NCI-H187 treated with DMSO at 0.1 percent for 48 hours (cell line): ENCODE measurements at regions not wholly inside any gene's neighbourhood (a gene's known extent, or its start where the extent isn't known, plus 50 kb on each side); places are given as distances from the start of the nearest gene placed in this dataset.
"Not testable (repeated sequence)": the region's sequence is repeated elsewhere in the genome, so short reads cannot be mapped to it uniquely, and the experiment has no call there.

Source experiments
- DNase-seq: peaks from one replicate; lab custom pipeline; 2025; lab: John Stamatoyannopoulos, UW

DNA sequence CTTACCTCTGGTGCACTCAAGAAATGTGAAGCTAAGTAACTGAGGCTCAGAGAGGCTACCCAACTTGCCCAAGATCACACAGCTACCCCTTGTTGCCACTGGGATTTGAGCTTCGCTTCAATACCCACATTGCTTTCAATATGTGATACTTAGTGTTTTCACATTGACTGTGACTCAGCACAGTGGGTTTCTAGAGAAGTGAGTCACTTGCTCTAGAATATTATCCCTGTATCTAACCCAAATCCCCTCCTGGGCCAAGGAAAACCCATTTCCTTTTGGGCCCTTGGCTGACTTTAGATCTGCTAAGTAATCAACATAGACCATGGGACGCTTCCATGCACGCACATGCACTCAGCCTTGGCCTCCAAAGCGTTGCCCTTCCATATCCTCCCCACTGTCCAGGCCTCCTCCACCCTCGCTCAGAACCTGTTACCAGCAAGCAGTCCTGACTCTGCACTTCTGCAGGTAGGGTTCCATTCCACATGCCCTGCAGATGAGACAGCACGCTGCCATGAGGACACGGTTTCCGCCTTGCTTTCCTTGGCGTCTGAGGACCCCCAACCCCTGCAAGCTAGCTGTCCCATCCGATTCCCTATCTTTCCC lies 87.7 kb upstream of the CHST15 start:
- no peak for DNase-seq

DNA sequence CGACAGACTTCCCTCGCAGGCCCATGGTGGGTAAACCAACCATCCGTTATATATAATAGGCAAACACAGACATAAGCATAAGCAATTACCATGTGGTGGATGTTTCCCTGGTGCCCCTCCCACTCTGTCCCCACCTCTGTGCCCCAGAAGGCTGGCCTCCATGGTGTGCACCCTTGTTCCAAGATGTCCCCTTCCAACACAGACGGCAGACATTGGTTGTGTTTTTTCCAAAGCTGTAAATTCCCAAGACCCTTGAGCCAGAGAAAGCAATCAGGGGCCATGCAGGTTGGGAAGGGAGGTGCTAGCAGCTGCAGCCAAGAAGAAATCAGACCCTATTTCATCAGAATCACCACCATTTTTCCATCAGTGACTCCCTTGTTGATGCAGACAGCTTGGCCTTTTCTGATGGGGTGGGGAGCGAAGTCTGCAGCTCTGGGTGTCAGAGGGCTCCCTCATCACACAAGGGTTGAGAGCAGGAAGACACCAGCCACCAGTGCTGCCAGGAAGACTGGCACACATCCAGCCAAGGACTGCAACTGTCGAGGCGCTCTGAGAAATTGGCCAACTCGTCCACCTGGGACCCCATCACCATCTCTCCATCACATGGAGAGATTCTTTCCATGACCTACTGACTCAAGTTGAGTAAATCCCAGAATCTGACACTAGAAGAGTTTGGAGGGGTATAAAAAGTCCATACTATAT lies 86.8 kb upstream of the CHST15 start:
- no peak for DNase-seq

DNA sequence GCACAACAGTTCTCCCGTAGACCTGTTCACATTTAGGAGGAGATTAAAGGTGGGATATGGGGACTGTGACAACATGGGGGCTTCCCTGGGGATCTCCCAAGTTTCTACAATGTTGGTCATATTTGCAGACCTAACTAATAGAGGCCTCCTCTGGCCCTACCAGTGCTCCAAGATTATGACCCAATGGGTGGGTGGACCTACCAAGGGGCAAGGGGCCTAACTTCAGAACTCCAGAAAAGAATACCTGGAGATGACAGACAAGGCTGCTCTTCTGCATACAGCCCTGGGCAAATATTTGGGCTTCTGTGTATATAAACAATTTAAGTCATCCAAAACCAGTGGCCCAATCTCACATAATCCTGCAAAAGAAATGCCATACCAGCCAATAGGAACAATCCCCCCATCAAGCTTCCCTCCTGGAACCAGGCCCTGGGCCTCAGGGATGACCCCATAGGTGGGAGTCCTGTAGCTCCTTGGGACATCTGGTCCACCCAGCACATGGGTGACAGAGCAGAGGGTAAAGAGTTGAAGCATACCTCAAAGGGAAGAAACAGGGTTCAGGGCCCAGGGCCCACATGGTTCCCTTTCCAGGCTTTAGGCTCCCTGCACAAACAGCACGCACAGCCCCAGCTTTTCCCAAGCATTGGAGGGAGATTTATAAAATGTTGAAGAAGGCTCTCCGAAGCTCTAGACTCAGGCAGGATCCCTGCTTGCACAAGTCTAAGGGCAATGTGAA lies 86.1 kb upstream of the CHST15 start:
- no peak for DNase-seq

DNA sequence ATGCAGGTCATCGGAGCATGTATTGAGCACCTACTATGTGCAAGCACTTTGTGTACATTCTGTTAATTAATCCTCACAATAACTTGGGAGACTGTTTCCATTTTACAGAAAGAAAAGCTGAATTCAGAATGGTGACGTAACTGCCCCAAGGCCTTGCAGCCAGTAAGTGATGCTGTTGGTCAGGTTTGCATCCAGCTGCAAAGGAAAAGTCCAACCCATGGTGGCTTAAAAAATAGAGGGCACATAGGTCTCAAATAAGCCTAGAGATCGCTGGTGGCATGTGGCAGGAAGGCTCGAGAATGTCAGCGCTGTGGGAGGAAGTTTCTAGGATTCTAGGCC lies 83.8 kb upstream of the CHST15 start:
- DNase-seq = no peak

DNA sequence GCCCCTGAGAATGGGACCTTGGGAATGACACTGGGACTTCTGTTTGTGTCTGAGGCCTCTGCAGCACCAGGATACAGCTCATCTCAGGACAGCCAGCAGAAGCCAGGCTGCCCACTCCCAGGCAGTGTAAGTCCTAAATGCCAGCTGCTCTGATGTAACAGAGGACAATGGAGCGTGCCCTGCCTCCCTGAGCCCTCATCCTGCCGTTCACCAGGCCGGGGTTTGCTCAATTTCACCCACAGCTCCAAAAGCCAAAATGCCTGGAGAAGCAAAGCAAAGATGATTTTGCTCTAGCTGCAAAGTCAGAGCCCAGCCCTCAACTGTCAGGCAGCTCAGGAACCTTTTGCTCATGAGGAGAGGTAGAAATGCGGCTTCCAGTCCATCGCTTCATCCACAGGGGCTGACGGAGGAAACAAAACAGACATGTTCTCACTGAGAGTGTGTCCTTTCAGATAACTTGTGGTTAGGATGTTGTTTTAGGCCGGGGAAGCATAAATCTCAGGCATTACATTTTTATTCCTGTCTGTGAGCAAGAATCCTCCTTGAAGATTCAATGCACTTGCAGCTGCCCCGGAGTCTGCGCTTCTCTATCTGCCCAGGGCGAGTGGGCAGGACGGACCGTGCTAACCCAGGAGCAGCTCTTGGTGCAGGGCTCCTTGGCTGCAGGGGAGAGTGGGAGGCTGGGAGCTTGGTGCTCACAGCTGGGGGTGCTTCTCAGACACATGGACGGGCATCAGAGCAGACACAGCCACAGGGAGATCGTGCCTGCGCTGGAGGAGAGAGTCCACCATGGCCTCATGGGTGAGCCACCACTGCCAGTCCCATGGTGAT lies 83.2 kb upstream of the CHST15 start:
- DNase-seq = no peak

DNA sequence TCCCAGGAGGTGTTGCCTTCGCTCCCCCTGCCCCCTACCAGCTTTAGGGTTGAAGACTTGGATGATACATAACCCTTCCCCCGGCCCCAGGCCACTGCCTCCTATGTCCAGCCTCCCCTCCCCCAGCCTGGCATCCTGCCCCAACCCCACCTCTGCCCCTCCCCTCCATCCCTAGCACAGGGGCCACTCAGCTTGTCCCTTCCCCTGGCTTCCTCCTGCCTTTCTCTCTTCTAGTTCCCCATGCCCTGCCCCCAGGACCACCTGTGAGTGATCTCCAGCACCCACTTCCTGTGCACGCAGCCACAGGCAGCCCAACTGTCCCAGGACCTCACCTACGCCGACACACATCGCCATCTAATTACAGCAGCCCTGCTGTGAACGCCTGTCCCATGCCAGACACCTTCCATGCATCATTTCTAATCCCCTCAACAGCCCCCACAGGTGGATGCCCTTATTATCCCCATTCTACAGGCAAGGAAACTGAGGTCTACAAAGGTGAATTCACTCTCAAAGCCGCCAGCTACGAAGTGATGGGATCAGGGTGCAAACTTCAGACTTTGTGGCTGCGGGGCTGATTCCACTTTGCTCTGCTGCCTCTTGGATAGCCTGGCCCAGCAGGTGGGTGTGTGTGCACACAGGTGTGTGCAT lies 82.4 kb upstream of the CHST15 start:
- DNase-seq = no peak

DNA sequence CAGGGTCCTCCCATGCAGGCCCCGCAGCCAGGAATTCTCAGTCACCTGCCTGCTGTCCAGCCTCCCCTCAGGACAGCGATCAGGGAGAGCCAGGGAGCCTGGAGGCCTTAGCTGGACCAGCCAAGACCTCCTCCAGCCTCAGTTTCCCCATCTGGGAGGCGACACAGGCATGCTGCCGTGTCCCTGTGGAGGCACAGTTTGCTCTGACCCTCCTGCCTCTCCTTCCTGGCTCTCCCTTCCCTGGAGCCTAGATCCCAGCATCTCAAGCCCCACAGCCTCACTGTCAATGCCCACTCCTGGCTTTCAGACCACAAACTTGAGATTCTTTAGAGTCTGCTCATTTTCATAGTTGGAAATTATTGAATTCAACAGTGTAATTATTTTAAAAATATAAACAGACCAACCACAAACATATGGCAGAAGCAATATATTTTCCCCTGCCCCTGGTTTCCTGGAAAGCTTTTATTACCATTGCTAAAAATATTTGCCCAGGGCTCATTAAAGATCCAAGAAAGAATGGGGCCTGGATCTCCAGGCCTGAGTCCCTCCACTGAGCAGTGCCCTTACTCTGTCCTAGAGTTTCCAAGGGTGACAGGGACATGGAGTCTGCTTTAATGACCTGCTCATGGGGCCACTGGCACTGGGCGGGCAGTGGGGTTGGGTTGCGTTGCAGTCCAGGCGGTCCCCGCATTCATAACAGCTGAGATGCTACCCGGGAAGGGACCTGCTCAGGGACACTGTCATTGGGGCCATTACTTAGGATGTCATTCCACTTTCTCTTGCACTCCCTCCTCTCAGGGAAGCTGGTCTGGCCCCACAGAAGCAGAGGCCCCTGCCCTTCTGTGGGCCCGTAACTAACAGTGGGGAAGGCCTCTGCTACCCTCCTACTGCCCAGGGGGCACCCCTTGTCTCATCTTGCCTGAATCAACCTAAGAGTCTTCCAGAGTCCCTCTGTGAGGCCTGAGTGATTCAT lies 81.6 kb upstream of the CHST15 start:
- no peak for DNase-seq

DNA sequence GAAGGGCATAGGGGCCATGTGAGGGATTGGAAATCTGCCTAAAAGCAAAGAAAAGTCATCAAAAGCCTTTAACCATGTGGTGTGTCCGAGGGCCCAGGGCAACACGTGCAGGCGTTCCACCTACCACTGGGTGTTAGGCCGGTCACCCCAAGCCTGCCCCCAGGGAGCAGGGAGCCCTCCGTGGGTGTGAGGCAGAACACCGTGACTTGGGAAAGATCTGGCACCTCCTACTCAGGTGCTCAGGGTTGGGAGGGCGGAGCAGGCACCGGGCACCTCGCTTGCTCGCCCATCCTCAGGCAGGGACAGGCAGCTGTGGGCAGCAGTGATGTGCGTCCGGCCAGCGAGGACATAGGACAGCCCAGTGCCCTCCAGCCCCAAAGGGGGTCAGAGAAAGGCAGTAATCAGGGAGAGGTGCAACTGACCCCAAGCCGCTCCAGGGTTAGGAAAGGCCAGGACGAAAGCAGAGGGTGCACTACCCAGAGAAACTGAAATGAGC lies 80.7 kb upstream of the CHST15 start:
- no peak for DNase-seq

DNA sequence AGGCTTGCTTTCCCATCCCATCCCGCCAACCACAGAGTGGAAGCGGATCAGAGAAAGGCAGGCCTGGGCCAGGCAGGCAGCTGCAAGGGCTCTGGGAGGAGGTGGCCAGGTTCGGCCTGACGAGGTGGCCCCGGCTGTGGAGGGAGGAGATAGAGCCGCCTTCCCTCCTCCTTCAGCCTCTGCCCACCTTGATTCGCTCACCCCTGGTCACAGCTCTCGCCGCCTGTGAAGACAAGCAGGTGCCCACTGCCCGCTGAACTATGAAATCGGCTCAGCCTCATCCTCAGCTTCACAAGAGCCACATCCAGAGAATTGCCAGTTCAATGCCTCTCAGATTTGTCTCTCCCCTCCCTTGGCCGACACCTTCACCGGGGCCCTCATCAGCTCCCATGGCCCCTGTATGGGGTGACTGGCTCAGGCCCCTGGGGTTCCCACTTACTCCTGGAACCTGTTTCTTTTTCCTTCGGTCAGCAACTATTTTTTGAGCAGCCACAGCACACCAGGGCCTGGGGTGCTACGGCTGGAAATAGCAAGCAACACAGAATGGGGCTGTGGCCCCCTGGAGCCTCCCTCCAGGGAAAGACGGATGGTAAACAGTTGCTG lies 80.0 kb upstream of the CHST15 start:
- DNase-seq = no peak

DNA sequence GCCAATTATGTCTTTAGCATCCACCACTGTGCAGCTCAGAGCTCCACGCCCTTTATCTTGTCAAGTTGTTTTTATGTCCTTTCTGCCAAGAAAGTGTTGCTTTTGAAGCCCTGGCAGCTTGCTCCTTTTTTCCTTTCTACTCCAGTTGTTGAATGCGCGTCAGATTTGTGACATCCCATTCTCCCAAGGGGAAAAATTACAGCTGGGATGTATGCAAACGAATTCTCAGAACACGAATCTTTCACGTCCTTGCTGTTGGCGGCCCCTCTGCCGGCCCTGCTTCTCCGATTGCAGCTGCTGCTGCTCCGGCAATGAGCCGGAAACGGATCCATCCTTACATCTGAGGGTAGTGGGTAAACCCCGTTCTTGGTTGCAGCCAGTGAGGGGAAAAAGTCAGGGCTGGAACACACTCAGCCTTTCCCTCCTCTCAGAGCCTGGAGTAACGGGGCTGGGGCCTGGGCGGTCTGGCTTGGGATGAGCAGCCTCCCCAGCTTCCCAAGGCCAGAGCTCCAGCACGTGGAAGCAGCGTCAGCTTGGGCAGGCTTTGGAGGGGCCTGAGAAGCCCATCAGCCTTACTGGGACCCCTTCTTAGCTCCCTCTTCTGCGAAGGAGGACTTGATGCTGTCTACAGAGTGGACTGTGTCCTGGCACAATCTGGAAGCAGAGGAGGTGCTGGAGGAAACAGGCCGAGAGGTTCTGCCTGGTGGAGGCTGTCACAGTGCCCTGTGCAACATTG lies 79.0 kb upstream of the CHST15 start:
- DNase-seq = no peak

DNA sequence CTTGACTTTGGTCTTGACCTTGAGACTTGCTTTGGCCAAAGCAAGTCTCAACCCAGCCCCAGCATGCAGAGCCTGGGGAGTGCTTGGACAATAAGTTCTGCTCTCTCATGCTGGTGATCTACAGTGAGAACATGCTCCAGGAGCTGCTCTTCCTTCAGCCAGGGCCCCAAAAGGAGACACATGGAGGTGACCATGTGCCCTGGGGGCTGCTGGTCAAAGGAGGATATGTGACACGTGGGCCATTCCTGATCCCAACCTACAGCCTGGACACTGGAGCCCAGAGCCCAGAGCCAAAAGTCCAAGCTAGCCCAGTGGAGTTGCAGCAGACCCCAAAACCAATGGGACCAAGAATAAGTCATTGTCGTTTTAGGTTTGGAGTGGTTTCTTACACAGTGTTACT lies 78.2 kb upstream of the CHST15 start:
- DNase-seq = no peak

DNA sequence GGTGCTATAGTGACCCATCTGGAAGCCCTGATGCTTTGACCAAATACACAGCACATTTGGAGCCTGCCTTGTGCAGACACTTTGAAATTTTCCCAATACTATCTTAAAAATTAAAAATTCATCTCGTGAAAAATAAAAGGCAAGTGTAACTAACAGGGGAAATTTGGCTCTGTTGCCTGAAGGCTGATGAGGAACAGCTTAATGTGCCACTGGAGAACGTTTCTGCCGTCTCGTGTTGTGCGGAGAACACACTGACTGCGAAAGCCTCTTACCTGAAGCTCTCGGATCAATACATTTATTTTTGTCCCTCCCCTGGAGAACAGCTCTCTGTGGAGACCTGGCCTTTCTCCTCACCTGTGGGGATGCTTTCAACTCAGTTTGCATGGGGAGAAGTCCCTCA lies 77.2 kb upstream of the CHST15 start:
- no peak for DNase-seq

DNA sequence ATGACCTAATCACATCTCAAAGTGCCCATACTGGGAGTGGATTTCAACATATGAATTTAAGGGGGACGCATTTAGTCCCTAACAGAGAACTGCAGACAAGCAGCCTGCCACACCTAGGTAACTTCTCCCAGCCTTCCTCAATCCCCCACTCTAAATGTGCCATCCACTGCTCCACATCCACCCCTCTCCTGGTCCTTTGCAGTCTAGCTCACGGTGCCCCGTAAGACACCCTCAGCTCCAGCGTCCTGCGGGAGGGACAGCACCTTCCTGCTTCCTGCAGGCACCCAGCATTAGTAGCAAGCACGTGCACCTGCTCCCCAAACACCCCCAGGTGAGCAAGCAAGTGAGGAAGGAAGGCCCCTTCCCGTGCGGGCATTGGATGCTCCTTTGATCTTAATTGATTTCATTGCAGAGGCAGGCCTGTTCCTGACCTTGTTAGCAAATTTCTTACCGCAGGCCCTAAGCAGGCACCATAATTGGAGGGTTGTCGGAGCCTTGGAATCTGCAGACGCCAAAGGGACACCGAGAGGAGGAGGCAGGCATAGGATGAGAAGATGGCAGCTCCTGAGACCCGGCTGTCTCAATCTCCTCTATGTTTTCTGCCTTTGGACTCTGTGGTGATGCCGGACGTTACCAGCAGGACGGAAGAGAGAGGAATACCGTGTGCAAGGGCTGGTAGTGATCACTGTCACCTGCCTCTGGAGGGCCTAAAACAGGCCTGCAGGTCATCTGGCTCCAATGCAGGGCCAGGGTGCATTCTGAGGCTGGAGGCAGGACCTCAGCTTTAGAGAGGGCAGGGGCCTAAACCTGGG lies 75.8 kb upstream of the CHST15 start:
- DNase-seq = no peak

DNA sequence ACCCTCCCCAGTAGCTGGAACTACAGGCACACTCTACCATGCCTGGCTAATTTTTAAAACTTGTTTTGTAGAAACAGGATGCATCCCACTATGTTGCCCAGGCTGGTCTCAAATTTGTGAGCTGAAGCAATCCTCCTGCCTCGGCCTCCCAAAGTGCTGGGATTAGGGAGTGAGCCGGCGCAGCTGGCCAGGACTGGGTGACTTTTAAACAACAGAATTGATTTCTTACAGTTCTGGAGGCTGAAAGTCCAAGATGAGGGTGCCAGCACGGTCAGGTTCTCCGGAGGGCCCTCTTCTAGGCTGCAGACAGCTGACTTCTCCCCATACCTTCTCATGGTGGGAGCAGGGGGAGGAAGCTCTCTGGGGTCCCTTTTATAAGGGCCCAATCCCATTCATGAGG lies 75.2 kb upstream of the CHST15 start:
- no peak for DNase-seq

DNA sequence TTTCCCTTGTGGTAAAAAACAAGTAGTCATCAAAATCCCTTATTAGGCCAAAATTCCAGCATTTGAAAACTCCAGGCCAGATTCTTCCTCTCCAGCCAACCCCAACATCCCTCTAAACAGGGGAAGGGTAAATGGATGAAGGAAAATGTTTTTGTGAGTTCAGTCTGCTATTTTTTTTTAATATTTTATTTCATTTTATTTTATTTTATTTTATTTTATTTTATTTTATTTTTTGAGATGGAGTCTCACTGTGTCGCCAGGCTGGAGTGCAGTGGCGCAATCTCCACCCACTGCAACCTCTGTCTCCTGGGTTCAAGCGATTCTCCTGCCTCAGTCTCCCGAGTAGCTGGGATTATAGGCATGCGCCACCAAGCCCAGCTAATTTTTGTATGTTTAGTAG lies 74.5 kb upstream of the CHST15 start:
- not testable (repeated sequence) for DNase-seq

DNA sequence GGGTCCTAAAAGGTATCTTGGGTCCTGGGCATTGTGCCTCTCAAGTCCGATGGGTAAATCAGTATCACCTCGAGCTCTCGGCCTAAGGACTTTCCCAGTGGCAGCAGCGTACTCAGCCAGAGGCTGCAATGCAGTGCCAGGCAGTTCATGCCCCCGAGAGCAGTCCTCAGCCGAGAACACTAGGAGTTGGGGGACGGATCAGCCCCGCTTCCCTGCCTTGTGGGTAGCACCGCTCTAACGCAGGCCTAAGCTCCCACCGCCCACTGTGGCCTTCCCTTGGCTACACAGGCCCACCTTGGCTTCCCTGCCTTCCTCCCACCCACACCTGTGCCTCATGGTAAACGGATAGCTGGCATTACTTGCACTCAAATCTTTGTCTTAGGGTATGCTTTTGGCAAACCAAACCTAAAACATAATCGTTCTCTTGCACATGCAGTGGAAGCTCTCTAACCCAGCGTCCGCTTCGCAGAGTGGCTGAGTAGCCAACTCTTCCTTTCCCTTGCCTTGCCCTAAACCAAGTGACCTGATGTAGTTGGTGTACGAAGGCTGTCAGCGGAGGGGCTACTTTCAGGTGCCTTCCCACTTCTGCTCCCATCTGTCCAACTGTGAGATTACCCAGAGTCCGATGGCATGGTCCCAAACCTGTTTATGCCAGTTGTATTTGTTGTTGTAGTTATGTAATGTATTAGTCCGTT lies 73.2 kb upstream of the CHST15 start:
- DNase-seq = no peak

DNA sequence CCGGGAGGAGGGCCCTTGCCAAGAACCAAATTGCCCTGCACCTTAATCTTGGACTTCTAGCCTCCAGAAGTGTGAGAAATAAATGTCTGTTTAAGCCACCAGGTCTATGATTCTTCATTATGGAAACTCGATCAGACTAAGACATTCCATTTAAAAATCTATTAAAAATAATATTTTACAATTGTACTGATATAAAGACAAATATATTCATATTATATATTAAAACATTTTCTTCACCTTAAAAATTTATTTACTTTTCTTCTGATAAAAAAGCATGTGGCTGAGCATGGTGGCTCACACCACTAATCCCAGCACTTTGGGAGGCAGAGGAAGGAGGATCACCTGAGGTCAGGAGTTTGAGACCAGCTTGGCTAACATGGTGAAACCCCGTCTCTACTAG lies 72.4 kb upstream of the CHST15 start:
- DNase-seq = no peak

DNA sequence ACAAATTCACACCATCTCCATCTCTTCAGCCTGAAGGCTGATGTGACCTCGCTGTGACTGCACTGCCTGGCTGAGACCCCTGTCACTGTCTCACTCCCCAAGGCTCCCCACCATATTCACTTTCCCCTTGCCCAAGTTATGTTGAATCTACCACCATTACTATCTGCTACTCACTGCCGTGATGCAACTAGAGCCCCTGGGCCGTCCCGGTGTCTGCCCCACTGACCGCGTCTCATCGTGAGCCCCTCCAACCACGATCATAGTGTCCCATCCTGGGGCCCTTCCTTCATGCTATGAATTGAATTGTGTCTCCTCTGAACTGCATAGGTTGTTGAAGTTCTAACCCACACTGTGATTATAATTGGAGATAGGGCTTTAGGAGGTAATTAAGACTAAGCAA lies 71.9 kb upstream of the CHST15 start:
- no peak for DNase-seq
